ENCODE measurements at regions not wholly inside any gene's neighbourhood (a gene's known extent, or its start where the extent isn't known, plus 50 kb on each side); places are given as distances from the start of the nearest gene placed in this dataset.

GRCh38 chr1:29646161-29646775 is 409.9 kb downstream of the PTPRU start:
- H3K4me1 ChIP-seq (ENCODE audit: low read depth, poor library complexity, severe bottlenecking): no peaks in the 10 kb centered on the region
- no peak overlapping the region for H3K4me2 ChIP-seq
- H3K4me3 ChIP-seq (IDR thresholded peaks at IDR 0.05; ENCODE audit: insufficient read depth, low read depth, low read length): no peak overlapping the region
- no peaks in the 10 kb centered on the region for H3K79me2 ChIP-seq (ENCODE audit: insufficient read depth, low read depth)
- H3K27me3 ChIP-seq (ENCODE audit: insufficient read depth, low read depth): peaks cover 6% of the 10 kb centered on the region; the same call in 1 of the 2 replicates
- H3K9ac ChIP-seq: no peak overlapping the region
- no peak overlapping the region for H3K27ac ChIP-seq
- H3K36me3 ChIP-seq (ENCODE audit: insufficient read depth): no peaks in the 10 kb centered on the region
- H2AFZ ChIP-seq (ENCODE audit: low read depth): no peak overlapping the region
- H4K20me1 ChIP-seq (ENCODE audit: insufficient read depth): no peaks in the 10 kb centered on the region
- TF ChIP-seq CTCF (conservative IDR thresholded peaks at IDR 0.05; ENCODE audit: low read depth, low read length): no peak

- Histone ChIP-seq H4K20me1 (ENCODE audit: insufficient read depth) (no peaks in the 10 kb centered on the region), H3K27me3 (ENCODE audit: insufficient read depth, low read depth) (peaks cover 10% of the 10 kb centered on the region; the same call in 1 of the 2 replicates), H3K27ac (no peak overlapping the region), H3K79me2 (ENCODE audit: insufficient read depth, low read depth) (no peaks in the 10 kb centered on the region), H3K4me3 (IDR thresholded peaks at IDR 0.05; ENCODE audit: insufficient read depth, low read depth, low read length) (no peak overlapping the region), H3K4me2 (no peak overlapping the region), H3K4me1 (ENCODE audit: low read depth, poor library complexity, severe bottlenecking) (no peaks in the 10 kb centered on the region), H2AFZ (ENCODE audit: low read depth) (no peak overlapping the region), H3K36me3 (ENCODE audit: insufficient read depth) (no peaks in the 10 kb centered on the region), H3K9ac (no peak overlapping the region)
- TF ChIP-seq CTCF (conservative IDR thresholded peaks at IDR 0.05; ENCODE audit: low read depth, low read length): no peak
Observed at GRCh38 chr1:29645586-29645985, 409.3 kb downstream of the PTPRU start.

GRCh38 chr1:29644812-29645211 is 408.5 kb downstream of the PTPRU start:
- H3K36me3 ChIP-seq (ENCODE audit: insufficient read depth): no peaks in the 10 kb centered on the region
- H3K79me2 ChIP-seq (ENCODE audit: insufficient read depth, low read depth): no peaks in the 10 kb centered on the region
- no peak overlapping the region for H3K9ac ChIP-seq
- H3K4me1 ChIP-seq (ENCODE audit: low read depth, poor library complexity, severe bottlenecking): no peaks in the 10 kb centered on the region
- H3K27ac ChIP-seq: no peak overlapping the region
- peaks cover 10% of the 10 kb centered on the region; the same call in 1 of the 2 replicates for H3K27me3 ChIP-seq (ENCODE audit: insufficient read depth, low read depth)
- no peak overlapping the region for H3K4me2 ChIP-seq
- no peak overlapping the region for H2AFZ ChIP-seq (ENCODE audit: low read depth)
- H4K20me1 ChIP-seq (ENCODE audit: insufficient read depth): no peaks in the 10 kb centered on the region
- no peak for TF ChIP-seq CTCF (conservative IDR thresholded peaks at IDR 0.05; ENCODE audit: low read depth, low read length)
- H3K4me3 ChIP-seq (IDR thresholded peaks at IDR 0.05; ENCODE audit: insufficient read depth, low read depth, low read length): no peak overlapping the region

GRCh38 chr1:29643838-29644440 is 407.6 kb downstream of the PTPRU start:
- Histone ChIP-seq H3K4me2 (no peak overlapping the region), H3K4me3 (IDR thresholded peaks at IDR 0.05; ENCODE audit: insufficient read depth, low read depth, low read length) (no peak overlapping the region), H3K27ac (no peak overlapping the region), H2AFZ (ENCODE audit: low read depth) (no peak overlapping the region), H3K27me3 (ENCODE audit: insufficient read depth, low read depth) (peaks cover 10% of the 10 kb centered on the region; the same call in 1 of the 2 replicates), H3K9ac (no peak overlapping the region), H3K36me3 (ENCODE audit: insufficient read depth) (no peaks in the 10 kb centered on the region), H3K4me1 (ENCODE audit: low read depth, poor library complexity, severe bottlenecking) (no peaks in the 10 kb centered on the region), H4K20me1 (ENCODE audit: insufficient read depth) (no peaks in the 10 kb centered on the region), H3K79me2 (ENCODE audit: insufficient read depth, low read depth) (no peaks in the 10 kb centered on the region)
- TF ChIP-seq CTCF (conservative IDR thresholded peaks at IDR 0.05; ENCODE audit: low read depth, low read length): no peak

Data from KMS-11 (cell line).